GM19372 (cell line): ENCODE measurements at regions not wholly inside any gene's neighbourhood (a gene's known extent, or its start where the extent isn't known, plus 50 kb on each side); places are given as distances from the start of the nearest gene placed in this dataset.
A peak's percentile ranks its signal among the peaks of the same experiment; 100 is the strongest.
"Not testable (repeated sequence)": the region's sequence is repeated elsewhere in the genome, so short reads cannot be mapped to it uniquely, and the experiment has no call there.

Experiments used
- ATAC-seq: cut with Tn5 transposase; IDR thresholded peaks from one replicate; pipeline ENCODE4 v1.9.1; 2021; ENCODE audit warnings: mild to moderate bottlenecking, low read depth, moderate library complexity; ENCODE audit not compliant: unreplicated experiment

DNA sequence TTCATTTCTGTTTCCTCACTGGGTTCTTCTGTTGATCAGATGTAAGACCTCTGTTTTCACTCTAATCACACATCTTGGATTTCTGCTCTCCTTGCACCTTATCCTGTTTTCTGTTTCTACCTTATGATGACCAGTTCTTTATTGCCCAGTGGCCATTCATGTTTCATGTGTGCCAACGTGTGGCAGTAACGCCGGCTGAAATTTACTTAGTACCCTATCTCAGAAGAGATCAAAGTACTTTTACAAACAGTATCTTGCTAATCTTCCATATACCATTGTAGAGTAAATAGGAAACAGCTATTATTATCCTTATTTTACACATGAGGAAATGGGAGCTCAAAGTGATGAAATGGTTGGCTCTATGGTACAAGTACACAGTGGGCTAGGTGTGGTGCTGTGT lies 74.0 kb downstream of the GATA3 start:
- no peak for ATAC-seq

DNA sequence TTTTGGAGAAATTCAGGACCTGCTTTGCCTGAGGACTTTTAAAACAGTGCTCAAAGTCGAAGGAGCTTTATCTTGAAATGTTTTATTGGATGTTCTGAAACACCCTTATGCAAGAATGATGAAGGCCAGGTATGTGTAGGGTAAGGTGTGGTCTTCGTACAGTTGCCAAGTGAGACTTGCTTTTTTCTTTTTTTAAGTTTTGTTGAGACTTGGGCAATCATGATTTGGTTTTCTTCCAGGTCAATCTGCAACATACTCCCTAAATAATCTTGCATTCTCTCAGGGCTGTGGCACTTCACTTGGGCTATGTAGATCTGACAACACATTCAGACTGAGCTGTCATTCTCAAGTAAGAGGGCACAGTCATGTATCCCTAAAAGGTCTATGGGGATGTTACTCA lies 75.0 kb downstream of the GATA3 start:
- ATAC-seq, result no peak

DNA sequence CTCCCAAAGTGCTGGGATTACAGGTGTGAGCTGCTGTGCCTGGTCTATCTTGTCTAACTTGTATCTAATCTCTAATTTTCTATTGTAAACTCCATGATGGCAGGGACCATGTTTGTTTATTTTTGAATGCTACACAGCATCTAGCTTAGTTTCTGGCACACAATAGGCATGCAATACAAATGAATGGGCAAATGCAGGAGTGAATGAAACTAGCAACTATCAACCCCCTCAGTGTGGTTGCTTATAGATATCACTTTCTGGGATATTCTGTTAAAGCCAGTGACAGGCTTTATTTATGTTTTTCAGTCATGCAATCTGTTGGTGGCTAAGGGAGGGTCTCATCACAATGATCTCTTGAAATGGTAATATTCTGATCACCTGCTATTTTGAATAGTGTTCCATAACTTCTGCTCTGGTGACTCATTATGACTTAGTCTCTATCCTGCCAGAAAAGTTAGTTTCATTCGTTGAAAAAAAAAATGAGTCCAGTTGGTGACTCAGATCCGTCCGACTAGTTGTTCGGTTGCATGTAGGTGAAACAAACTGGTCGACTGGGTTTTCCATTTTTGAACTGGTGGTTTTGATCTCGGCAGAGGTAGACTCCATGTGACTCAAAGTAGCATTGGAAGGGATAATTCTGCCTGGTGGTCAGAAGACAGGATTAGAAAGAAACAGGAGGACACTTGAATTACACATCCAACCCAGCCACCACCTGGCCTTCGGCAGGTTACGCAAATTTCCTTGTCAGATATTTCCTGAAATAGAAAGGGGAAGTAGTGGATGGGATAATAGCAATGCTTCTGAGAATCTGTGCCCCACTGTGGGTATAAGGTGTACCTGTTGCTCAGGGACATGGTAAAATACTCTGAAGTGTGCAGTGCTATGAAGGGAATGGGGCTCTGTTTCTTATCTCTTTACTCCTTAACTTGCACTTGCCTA lies 76.8 kb downstream of the GATA3 start:
- peak; percentile 42 for ATAC-seq

DNA sequence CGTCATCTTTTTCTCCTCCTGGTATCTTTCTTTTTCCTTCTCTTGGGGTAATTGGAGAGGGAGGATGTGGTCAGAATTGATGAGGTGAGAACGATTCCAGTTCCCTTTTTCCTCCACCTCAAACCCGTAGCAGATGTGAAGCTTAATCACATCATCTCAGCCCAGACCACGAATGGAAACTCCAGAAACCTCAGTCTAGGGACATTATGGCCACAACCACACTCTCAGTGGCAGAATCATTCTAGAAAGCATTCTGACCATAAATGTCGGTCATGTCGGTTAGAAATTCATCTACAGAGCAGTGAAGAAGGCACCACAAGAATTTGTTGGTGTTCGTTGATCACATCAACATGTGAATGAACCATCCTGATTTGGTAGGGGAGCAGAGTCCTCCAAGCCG lies 78.7 kb downstream of the GATA3 start:
- ATAC-seq, result peak; percentile 57

DNA sequence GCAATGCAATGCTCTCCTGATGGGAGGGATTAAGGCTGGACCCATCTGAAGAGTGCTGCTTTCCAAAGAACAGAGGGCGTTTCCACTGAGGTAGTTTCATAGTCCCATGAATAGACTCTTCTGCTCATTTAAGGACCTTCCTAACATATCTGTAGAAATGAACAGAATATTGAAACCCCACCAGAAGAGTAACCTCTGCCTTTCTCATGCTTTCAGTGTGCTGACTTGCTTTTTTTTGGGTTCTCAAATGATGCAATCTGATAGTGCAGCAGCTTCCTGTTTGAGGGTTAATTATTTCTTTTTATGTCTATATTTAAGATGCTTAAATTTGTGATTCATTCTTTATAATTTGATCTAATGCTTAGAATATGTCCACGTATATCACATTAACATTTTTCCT lies 82.2 kb downstream of the GATA3 start:
- ATAC-seq, result no peak

DNA sequence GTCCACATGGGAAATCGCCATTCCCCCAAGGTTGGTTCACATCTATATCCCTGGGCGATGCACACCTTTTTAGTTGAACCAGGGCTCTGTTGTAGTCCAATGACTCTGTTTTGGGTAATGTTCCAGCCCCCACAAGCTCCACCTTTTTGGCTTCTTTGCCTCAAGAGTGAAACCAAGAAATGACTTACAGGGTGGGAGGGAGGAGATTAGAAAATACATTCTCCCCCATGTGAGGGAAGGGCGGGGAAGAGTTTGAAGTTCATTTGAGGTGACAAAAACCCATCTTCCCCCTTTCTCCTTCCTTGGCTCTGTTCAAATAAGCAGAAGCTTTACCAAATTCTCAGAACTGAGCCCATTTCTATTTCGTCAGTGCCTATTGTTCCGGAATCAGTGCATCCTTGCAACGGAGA lies 82.8 kb downstream of the GATA3 start:
- no peak for ATAC-seq

DNA sequence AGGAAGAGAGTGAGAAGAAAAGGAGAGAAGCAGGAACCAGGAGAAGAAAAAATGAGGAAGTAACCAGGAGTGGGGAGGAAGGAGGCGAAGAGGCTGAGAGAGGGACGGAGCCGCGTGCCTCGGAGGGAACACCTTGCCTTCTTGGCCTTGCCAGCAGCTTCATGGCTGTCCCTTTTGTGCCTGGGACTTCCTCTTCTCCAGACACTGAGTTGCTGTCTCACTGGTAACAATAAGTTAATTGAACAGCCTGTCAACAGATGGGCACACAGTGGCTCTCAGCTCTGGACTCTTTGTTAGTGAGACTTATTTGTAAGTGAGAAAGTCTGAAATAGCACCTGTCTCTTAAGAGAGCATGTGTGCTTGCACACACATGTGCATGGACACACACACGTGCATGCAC lies 83.2 kb downstream of the GATA3 start:
- no peak for ATAC-seq

DNA sequence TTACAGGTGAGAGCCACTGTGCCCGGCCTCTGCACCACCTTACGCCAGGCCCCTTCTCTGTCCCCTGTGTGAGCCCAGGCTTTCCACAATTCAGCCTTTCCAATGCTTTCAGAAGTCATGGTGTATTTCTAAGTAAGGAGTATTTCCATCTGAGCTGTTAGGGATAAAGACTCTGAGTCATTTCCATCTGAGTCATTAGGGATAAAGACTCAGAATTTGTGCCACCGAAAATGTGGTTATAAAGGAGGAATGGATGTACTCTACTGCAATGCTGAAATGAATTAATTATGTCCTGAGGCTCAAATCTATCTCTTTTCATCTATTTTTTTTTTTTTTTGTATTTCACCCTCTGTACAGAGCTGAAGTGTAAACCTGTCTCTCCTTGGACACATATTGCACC lies 84.0 kb downstream of the GATA3 start:
- no peak for ATAC-seq

DNA sequence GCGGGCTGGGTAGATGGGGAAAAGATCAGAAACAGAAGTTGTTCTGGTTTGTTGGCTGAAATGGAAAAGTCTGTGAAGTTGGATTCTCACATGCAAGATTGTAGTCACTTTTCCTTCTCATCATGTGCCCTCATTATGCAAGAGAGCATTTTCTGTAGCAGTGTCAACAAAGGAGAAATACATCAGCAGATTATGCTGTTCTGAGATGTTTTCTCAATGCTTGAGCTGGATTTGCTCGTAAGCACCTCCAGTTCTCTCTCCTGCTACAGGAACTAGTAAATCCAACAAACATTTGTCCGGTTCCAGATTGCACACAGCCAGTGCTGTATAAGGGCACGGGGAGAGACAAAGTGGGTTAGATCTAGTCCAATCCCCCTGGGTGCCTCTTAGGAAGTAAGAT lies 90.0 kb downstream of the GATA3 start:
- ATAC-seq, result no peak

DNA sequence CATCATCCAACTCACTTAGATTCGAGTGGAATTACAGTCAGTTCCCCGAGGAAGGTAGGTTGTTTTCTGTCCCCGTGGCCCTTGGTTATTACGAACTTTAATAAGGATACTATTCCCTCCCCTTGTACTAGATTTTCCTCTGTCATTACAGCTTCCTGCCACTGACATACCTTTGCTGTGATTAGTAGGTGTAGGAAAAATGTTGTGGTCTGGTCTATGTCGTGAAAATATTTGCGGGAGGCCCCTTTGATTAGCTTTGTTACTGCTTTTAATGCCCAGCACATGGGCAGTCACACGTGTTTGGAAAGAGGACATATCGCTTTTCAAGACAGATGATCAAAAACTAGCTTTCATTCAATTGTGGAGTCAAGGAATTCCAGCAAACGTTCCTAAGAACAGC lies 92.2 kb downstream of the GATA3 start:
- ATAC-seq, result no peak

DNA sequence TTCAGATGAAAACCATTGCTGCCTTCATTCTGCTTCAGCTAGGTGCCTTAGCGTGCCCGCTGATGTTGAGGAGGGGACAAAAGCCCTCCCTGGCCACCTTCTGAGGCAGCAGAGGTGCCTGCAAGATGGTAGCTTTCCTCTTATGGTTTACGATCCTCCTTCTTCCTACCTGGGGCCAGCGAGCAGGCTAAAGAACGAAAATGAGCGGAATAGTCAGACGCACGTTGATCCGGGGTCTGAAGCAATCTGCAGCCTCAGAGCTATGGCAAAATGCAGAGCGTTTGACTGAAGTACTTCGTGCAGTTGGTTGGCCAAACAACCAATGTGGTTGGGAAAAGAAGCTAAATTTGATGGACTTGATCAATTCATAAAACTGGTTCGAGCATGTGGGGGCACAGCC lies 95.5 kb downstream of the GATA3 start:
- no peak for ATAC-seq

DNA sequence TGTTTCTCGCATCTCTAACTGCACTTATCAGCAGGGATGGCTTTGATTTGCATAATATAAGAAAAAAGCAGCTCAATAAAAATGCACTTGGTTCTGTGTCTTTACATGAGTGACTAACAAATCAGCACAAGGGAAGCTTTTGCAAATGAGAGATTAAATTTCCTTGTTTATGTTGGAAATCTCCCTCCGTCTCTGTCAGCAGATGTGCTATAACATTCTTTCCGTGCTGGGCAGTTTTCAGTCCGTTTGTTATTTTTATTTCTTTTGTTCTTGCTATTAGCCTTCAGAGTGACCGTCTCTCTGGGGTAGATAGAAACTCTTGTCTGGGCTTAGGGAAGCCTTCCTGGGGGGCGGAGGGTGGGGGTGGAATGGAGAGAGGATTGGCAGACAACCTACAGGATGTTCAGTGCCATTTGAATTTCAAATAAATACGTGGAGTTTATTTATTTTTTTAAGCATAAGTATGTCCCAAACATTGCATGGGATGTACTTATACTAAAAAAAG lies 96.0 kb downstream of the GATA3 start:
- ATAC-seq, result no peak

DNA sequence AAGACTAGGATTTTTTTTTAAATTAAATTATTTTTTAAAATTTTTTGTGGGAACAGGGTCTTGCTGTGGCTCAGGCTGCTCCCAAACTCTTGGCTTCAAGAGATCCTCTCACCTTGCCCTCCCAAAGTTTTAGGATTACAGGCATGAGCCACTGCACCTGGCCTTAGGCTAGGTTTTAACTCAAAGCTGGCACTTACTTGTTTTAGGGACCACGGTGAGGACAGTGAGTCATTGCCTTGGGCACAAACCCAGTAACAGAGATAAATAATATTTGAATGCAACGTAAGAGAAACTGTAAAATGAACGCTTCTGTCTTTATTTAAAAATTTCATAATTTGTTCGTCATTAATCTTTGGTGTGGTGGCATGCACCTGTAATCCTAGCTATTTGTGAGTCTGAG lies 96.6 kb downstream of the GATA3 start:
- ATAC-seq, result no peak

DNA sequence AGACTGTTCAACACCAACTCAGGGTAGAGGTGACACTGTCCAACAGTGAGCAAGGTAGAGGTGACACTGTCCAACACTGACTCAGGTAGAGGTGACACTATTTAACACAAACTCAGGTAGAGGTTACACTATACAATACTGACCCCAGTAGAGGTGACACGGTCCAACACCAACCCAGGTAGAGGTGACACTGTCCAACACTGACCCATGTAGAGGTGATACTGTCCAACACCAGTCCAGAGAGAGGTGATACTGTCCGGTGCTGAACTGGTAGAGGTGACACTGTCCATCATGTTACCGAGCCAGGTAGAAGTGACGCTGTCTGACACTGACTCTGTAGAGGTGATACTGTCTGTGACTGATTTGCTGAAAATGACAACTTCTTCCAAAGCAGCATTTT lies 102.4 kb downstream of the GATA3 start:
- no peak for ATAC-seq

DNA sequence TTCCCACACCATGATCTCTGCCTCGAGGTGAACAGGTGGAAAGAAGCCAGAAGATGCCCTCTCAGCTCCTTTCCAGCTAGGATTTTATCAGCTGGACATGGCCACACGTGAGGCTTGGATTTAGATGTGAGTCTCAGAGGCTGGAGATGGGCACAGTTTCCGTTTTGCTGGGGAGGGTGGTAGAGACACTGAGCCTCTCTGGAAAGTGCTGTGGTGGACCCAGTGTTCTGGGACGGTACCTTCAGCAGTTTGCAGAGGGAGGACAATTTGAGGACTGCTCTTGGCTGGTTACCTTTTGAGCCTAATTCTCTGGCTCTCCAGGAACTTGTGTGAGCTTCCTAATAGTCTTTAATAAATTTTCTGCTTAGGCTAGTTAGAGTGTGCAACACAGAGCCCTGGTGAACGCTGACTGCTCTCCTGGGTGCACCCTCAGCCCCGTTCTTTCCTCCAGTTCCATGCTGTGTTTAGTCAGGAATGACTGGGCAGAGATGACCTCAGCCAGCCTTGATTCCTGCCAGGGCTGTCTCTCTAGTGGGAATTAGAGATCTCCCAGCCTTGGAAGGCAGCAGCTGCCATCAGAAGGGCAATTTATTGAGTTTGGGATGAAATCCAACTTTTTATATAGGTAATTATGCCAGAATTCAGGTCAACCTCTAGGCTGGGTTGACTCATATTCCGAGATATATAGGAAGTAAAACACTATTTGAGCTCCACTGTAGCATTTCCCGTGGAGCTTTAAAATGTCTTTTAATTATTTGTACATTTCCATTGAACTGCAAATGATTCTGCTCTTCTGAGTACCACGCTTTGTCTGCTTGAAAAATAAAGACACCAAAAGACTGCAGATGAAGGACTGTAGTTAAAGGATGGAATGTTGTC lies 103.9 kb downstream of the GATA3 start:
- no peak for ATAC-seq

DNA sequence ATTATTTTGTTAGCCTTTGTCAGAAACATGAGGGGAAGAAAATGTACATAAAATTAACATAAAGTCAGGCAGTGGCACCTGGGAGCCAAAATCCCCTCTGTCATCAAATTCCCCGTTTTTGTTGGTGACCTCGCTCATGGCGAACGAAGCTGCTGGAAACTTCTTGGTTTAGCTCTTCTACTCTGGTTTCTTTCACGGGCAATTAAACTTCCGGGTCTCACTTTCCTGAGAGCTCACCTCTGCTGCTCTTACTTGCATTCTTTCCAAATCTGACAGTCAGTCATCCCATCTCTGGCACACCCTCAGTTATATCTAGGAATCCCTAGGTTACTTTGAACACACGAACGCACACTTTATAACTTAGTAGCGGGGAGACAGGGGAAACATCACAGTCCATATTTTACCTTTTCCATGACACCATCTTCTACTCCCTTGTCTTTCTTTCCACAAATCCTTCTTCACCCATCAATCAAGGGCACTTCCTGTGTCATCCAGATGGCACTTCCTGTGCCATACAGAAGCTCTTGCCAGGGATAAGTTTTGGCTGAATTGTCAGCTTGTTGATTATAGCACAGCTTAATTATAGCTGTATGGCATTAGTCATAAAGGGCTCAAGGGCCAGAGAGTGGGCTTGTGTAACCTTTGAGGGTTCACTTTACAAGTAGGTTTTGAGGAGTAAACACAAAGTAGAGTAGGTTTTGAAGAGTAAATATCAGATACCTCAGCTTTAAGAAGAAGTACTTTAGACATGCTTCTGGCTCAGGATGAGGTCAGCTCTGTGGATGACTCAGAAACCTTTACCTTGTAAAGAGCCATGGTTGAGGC lies 105.1 kb downstream of the GATA3 start:
- ATAC-seq, result no peak

DNA sequence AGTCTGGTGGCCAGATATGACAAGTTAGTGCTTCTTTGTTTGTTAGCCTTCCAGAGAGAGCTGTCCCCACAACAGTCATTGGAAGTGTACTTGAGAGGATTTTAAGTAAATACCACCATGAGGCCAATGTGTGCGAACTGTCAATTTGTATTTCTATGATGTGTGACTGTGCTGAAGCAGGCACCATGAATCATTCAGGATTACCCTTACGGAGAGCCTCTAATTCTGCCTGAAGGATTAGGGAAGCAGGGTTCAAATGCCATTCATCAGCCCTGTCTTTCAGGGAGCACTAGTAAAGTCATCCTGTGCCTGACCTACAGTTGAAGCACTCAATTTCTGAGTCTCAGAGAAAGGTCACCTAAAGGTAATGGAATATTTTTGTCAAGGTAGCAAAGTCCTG lies 109.3 kb downstream of the GATA3 start:
- no peak for ATAC-seq

DNA sequence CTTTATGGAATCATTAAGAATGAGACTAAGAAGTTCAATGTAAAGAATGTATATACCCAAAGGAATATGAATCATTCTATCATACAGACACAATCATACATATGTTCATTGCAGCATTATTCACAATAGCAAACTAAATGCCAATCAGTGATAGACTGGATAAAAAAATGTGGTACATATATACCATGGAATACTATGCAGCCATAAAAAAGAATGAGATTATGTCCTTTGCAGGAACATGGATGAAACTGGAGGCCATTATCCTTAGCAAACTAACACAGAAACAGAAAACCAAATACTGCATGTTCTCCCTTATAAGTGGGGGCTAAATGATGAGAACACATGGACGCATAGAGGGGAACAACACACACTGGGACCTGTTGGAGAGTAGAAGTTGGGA lies 110.2 kb downstream of the GATA3 start:
- ATAC-seq, result not testable (repeated sequence)

DNA sequence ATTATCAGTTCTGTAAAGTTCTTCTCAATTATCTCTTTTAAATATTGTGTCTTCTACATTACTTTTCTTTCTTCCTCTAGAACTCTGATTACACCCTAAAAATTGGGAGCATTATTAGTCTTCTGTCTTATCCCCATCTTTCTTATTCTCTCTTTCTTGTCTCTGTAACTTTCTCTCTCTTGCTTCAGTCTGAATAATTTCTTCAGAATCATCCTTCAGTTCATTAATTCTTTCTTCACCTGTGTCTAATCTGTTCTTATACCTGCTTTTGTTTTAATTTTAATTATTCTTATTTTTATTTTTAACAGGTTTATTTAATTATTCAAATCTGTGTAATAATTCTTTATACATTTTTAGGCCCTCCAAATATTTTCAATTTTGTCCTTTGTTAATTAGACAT lies 114.3 kb downstream of the GATA3 start:
- no peak for ATAC-seq

DNA sequence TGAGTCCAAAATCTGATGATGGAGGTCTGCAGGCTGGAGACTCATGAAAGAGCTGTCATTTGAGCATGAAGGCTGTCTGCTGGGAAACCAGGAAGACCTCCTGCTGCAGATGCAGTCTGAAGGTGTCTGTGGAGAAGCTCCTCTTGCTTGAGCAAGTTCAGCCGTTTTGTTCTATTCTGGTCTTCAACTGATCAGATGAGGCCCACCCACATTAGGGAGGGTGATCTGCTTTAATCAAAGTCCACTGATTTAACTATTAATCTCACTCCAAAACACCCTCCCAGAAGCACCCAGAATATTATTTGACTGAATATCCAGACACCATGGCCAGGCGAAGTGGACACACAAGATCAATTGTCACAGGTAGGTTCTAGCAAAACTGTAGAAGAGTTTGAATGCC lies 116.5 kb downstream of the GATA3 start:
- no peak for ATAC-seq

DNA sequence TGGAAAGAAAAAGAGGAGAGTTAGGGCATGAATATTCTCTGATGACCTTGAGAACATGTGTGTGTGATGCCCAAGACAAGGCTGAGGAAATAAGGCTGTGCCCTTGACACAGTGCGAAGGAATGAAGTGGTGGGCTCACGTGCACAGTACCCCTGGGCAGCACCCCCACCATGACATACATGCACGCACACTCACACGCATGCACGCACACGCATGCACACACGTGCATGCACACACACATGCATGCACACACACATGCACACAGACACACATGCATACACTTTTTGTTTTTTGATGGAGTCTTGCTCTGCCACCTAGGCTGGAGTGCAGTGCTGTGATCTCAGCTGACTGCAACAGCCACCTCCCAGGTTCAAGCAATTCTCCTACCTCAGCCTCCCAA lies 118.1 kb downstream of the GATA3 start:
- no peak for ATAC-seq
